Fibroblast of skin of scalp (primary cell): ENCODE measurements at regions not wholly inside any gene's neighbourhood (a gene's known extent, or its start where the extent isn't known, plus 50 kb on each side); places are given as distances from the start of the nearest gene placed in this dataset.
"Not testable (repeated sequence)": the region's sequence is repeated elsewhere in the genome, so short reads cannot be mapped to it uniquely, and the experiment has no call there.

ENCODE experiments used
- DNase-seq: peaks from one replicate; pipeline ENCODE4 v3.0.0-alpha.2; 2013

DNA sequence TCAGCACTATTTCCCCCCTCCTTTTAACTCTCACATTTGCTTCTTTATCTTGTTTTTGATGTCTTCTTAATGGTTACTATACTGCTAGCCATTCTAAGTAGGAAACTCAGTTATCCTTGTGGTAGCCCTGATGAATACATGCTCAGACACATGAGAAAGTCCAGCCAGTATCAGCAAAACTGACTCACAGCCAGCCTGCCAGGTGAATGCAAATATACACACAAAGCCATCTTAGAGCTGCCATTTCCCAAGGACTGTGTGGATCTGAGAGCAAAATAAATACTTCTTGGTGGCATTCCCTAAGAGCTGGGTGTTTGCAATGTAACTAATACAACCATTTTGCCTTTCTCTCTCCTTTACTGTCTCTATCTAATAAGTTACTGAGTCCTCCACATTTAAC is 455.2 kb downstream of the CCER1 start:
- DNase-seq = no peak

DNA sequence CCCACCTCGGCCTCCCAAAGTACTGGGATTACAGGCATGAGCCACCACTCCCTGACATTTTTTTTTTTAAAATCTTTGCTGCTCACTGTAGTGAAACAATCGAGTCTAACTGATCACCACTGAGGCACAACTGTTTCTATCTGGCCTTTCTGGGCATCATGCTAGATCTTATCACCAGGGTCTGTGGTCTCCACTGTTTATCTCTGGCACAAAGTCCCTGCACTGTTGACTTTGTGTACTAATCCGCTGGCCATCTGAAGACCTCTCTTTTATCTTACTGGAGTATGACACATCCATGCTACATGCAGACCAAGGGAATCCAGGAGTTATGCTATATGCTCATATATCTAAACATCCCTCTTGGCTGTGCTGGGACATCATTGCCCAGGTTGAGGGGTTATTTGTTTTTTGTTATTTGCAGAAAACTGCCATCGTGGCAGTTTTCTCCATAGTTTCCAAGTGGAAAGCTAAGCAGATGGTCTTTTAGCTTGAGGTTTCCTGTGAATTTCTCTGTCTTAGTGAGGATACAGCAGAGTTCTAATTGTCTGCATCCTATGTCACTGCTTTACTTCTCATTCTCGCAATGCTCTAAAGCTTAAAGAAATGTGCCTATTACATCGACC is 456.9 kb downstream of the CCER1 start:
- DNase-seq = no peak

DNA sequence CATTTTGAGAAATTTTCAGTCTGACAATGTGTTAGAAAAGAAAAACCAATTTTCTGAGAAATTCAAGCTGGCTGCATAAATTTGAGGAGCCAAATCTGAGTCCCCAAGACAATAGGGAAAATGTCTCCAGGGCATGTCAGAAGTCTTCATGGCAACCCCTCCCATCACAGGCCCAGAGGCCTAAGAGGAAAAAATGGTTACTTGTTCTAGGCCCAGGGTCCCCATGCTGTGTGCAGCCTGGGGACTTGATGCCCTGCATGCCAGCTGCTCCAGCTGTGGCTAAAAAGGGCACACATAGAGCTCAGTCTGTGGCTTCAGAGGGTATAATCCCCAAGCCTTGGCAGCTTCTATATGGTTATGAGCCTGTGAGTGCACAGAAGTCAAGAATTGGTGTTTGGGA is 464.6 kb downstream of the CCER1 start:
- no peak for DNase-seq

- peak; percentile 62 for DNase-seq
Observed at GRCh38 chr12:90489141-90489540, 465.8 kb downstream of the CCER1 start.

GRCh38 chr12:90485560-90485959 is 469.4 kb downstream of the CCER1 start:
- DNase-seq = no peak

- no peak for DNase-seq
Observed at GRCh38 chr12:90484094-90484493, 470.9 kb downstream of the CCER1 start.

- no peak for DNase-seq
Observed at GRCh38 chr12:90481748-90482147, 473.2 kb downstream of the CCER1 start.

DNA sequence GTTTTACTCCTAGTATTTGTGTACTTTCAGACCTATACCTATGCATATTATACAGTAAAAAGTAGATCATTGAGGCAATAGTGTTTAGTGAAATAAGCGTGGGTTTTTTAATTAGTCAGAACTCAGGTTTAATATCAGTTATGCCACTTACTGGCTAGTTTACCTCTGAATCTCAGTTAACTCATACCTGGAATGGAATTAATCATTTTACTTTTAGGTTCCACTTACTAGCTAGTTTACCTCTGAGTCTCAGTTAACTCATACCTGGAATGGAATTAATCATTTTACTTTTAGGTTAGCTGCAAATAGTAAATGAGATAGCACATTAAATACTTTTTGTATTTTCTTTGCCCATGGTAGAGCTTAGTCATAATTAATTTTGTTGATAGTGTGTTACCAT is 475.7 kb downstream of the CCER1 start:
- DNase-seq = no peak

- no peak for DNase-seq
Observed at GRCh38 chr12:90473831-90474230, 481.1 kb downstream of the CCER1 start.

GRCh38 chr12:90460681-90461080 is 494.3 kb downstream of the CCER1 start:
- DNase-seq = no peak

DNA sequence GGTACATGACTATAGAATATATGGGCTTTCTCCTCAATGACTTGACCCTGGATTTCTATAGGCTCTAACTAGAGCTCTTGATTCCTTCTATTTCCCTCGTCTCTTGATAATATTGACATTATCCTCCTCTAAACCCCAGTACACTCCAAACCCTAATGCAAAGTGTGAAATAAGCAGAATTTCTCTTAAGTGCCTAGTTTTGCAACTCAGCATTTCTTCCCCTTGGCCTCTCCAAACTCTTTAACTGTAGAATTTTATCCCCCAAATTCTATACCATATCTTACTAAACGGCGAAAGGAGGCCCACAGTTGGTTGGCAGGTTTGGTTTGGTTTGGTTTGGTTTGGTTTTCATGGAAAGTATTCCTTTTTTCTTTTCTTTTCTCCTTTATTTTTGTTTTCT is 498.7 kb downstream of the CCER1 start:
- no peak for DNase-seq

GRCh38 chr12:90455756-90456155 is 499.2 kb downstream of the CCER1 start:
- peak; percentile 2 for DNase-seq

DNA sequence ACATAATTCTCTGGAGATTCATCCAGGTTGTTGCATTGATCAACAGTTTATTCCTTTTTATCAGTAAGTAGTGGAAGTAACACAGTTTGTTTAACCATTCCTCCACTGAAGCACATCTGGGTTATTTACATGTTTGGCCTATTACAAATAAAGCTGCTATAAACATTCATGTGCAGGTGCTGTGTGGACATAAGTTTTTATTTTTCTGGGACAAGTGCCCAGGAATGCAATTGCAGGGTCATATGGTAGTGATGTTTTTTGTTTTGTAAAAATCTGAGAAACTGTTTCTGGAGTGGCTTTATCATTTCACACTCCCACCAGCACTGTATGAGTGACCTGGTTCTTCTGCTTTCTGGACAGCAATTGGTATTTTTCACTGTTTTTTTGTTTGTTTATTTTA is 505.4 kb downstream of the CCER1 start:
- no peak for DNase-seq

DNA sequence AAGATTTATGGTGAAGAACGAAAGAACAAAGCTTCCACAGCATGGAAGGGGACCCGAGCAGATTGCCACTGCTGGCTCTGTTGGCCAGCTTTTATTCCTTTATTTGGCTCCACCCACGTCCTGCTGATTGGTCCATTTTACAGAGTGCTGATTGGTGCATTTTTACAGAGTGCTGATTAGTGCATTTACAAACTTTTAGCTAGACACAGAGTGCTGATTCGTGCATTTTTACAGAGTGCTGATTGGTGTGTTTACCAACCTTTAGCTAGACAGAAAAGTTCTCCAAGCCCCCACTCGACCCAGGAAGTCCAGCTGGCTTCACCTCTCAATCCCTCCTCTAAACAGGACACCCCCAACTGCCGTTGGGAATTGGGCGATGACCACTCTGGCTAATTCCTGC is 511.5 kb downstream of the CCER1 start:
- DNase-seq = not testable (repeated sequence)

- DNase-seq = no peak
Observed at GRCh38 chr12:90441431-90441830, 513.5 kb downstream of the CCER1 start.

- DNase-seq = no peak
Observed at GRCh38 chr12:90428881-90429280, 526.1 kb downstream of the CCER1 start.

DNA sequence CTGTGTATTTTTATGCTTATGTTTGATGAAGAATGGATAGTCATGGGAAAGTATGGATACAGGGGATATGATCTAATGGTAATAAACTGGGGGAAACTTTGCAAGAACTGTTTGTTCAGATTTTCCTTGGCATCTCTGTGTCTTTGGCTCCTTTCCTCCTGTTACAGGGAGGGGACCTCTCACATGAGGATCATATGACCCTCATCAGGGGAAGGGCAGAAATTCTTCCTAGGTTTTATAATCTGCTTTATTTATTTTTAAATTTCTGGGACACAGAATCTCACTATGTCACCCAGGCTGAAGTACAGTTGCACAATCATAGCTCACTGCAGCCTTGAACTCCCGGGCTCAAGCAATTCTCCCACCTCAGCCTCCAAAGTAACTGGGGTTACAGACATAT is 526.5 kb downstream of the CCER1 start:
- DNase-seq = no peak

- DNase-seq = no peak
Observed at GRCh38 chr12:90423965-90424364, 531.0 kb downstream of the CCER1 start.

- DNase-seq = no peak
Observed at GRCh38 chr12:90410962-90411361, 544.0 kb downstream of the CCER1 start.

- no peak for DNase-seq
Observed at GRCh38 chr12:90407841-90408240, 547.1 kb downstream of the CCER1 start.

DNA sequence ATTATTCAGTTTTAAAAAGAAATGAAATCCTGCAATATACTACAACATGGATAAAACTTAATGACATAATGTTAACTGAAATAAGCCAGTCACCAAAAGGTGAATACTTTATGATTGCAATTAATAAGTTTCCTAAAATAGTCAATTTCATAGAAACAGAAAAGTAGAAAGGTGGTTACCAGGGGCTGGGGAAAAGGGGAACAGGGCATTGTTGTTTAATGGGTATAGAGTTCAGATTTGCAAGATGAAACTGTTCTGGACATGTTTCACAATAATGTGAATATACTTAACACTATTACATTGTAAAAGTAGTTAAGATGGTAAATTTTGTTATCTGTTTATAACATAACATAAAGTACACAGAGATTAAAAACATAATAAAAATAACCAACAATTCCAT is 550.9 kb downstream of the CCER1 start:
- DNase-seq = no peak

DNA sequence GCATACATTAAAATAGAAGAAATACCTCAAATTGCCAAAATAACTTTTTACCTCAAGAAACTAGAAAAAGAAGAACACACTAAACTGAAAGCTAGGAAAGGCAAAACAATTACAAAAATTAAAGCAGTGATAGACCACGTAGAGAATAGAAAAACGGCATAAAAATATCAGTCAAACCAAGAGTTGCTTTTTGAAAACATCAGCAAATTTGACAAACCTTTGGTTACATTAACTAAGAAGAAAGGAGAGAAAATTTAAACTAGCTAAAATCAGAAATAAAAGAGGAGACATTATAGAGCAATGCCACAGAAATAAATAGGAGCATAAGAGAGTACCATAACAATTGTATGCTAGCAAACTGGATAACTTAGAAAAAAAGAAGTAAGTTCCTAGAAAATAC is 553.8 kb downstream of the CCER1 start:
- no peak for DNase-seq

GRCh38 chr12:90399357-90399756 is 555.6 kb downstream of the CCER1 start:
- DNase-seq = peak; percentile 33

DNA sequence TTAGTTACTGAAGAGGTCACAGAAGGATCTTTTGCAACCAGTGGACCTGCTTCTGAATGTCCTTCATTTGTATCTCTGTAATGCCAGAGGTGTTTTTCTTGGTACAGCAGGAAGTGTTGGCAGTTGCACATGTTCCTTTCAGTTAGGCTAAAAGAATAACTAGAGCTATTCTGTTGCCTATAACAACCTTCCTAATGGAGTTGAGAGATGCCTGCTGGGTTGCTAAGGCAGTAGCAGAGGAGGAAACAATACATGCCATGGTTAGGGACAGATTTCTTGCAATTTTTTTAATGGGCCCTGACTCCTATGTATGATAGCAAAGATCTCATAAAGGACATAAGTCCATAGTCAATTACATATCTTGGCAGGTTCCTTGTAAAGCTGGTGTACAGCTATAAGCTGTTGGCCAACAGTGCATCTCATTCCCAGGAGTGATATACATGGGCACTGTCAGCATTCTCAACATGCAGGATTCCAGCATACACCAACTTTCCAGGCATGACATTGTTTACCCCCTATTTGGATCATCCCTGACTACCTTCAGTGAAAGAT is 556.6 kb downstream of the CCER1 start:
- DNase-seq = no peak

GRCh38 chr12:90396556-90396955 is 558.4 kb downstream of the CCER1 start:
- DNase-seq = no peak
